ENCODE measurements at regions not wholly inside any gene's neighbourhood (a gene's known extent, or its start where the extent isn't known, plus 50 kb on each side); places are given as distances from the start of the nearest gene placed in this dataset.
"Not testable (repeated sequence)": the region's sequence is repeated elsewhere in the genome, so short reads cannot be mapped to it uniquely, and the experiment has no call there.

- not testable (repeated sequence) for TF ChIP-seq CTCF (IDR thresholded peaks at IDR 0.05; ENCODE audit: insufficient read depth, low read length, poor library complexity, severe bottlenecking); EZH2phosphoT487 (conservative IDR thresholded peaks at IDR 0.05; ENCODE audit: low read length)
Observed at GRCh38 chr13:65104436-65104835, 2125.7 kb downstream of the PCDH9 start.

Data from SU-DHL-6 (cell line).